ENCODE measurements at regions not wholly inside any gene's neighbourhood (a gene's known extent, or its start where the extent isn't known, plus 50 kb on each side); places are given as distances from the start of the nearest gene placed in this dataset.

DNA sequence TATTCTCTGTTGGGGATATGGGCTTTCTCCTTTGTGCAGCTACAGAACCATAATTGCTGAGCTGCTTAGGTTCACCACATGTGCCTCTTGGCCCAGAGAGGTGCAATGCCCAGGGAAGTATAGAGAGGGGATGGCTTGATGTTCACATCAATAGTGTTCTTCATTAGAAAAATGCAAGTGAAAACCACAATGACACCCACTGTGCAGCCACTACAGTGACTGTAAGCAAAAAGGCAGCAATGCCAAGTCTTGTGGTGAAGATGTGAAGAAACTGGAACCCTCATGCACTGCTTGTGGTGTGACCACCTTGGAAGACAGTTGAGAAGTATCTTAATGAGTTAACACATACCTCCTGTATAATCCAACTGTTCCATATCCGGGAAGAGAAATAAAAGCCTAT, 318.9 kb upstream of the ZMIZ1 start:
- no peak overlapping the region for H3K4me3 Mint-ChIP-seq (ENCODE audit: unreplicated experiment)
- DNase-seq (ENCODE audit: unreplicated experiment), result no peak
- ChIA-PET CTCF (no interaction called here), POLR2A (interaction anchor here (0.5 to 0.8 kb wide), 2 partner anchors 9 to 712 kb away, joined by 3 to 4 read pairs; no protein-coding TSS in a partner anchor)
- H3K4me1 Mint-ChIP-seq (ENCODE audit: insufficient read depth, unreplicated experiment), result peaks cover 5% of the 10 kb centered on the region
- TF ChIP-seq, protein P1, sequence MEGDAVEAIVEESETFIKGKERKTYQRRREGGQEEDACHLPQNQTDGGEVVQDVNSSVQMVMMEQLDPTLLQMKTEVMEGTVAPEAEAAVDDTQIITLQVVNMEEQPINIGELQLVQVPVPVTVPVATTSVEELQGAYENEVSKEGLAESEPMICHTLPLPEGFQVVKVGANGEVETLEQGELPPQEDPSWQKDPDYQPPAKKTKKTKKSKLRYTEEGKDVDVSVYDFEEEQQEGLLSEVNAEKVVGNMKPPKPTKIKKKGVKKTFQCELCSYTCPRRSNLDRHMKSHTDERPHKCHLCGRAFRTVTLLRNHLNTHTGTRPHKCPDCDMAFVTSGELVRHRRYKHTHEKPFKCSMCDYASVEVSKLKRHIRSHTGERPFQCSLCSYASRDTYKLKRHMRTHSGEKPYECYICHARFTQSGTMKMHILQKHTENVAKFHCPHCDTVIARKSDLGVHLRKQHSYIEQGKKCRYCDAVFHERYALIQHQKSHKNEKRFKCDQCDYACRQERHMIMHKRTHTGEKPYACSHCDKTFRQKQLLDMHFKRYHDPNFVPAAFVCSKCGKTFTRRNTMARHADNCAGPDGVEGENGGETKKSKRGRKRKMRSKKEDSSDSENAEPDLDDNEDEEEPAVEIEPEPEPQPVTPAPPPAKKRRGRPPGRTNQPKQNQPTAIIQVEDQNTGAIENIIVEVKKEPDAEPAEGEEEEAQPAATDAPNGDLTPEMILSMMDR (IDR thresholded peaks at IDR 0.05; ENCODE audit: unreplicated experiment), result no peak
- H3K9me3 Mint-ChIP-seq (ENCODE audit: unreplicated experiment), result no peaks in the 10 kb centered on the region
- no TSS peak for BruUV-seq (replicated peaks)
- no peak overlapping the region for H3K27ac Mint-ChIP-seq (ENCODE audit: low read depth, unreplicated experiment)
- intact Hi-C loops (cut with micrococcal nuclease), result no loop called here
- no peaks in the 10 kb centered on the region for H3K36me3 Mint-ChIP-seq (ENCODE audit: insufficient read depth, unreplicated experiment)
- peaks cover 38% of the 10 kb centered on the region for H3K27me3 Mint-ChIP-seq (ENCODE audit: insufficient read depth, unreplicated experiment)

DNA sequence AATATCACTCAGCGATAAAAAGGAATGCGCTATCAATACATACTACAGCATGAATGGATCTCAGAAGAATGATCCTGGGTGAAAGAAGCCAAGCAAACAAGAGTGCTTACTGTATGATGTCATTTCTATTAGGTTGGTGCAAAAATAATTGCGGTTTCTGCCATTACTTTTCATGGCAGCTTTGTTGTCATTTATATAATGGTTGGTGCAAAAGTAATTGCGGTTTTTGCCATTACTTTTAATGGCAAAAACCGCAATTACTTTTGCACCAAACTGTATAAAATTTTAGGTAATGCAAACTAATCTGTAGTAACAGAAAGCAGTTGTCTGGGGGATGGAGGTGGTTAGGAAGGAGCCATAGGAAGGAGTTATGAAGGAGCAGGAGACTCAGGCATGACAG, 318.3 kb upstream of the ZMIZ1 start:
- Mint-ChIP-seq H3K4me3 (ENCODE audit: unreplicated experiment) (no peak overlapping the region), H3K27me3 (ENCODE audit: insufficient read depth, unreplicated experiment) (peaks cover 38% of the 10 kb centered on the region), H3K27ac (ENCODE audit: low read depth, unreplicated experiment) (no peak overlapping the region), H3K4me1 (ENCODE audit: insufficient read depth, unreplicated experiment) (peaks cover 5% of the 10 kb centered on the region), H3K9me3 (ENCODE audit: unreplicated experiment) (no peaks in the 10 kb centered on the region), H3K36me3 (ENCODE audit: insufficient read depth, unreplicated experiment) (no peaks in the 10 kb centered on the region)
- ChIA-PET POLR2A (no interaction called here), CTCF (no interaction called here)
- DNase-seq (ENCODE audit: unreplicated experiment), result no peak
- no TSS peak for BruUV-seq (replicated peaks)
- TF ChIP-seq, protein P1 (IDR thresholded peaks at IDR 0.05; ENCODE audit: unreplicated experiment), result no peak
- intact Hi-C loops (cut with micrococcal nuclease), result no loop called here

DNA sequence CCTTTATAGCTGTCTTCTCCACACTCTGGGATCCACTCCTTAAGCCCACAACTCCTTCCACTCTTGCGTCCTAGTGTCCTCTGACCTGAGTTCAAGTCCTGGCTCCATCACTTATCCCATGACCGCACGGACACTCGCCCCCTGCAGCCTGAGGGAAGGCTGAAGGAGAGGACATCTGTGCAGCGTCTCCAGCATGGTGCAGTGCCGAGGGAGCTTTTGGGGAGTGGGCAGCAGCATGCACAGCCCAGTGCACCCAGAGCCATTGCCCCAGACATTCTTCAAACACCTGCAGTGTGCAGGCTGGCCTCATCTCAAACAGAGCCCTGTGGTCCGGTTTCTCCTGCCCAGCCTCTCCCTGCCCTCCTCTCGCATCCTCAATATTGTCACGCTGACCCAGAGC, 317.1 kb upstream of the ZMIZ1 start:
- intact Hi-C loops (cut with micrococcal nuclease), result no loop called here
- Mint-ChIP-seq H3K4me3 (ENCODE audit: unreplicated experiment) (no peak overlapping the region), H3K27me3 (ENCODE audit: insufficient read depth, unreplicated experiment) (peaks cover 38% of the 10 kb centered on the region), H3K27ac (ENCODE audit: low read depth, unreplicated experiment) (no peak overlapping the region), H3K4me1 (ENCODE audit: insufficient read depth, unreplicated experiment) (peaks cover 13% of the 10 kb centered on the region), H3K9me3 (ENCODE audit: unreplicated experiment) (no peaks in the 10 kb centered on the region), H3K36me3 (ENCODE audit: insufficient read depth, unreplicated experiment) (no peaks in the 10 kb centered on the region)
- ChIA-PET POLR2A (no interaction called here), CTCF (interaction anchor here (0.7 kb wide), 1 partner anchor 10 kb away, joined by 3 read pairs; no protein-coding TSS in a partner anchor)
- BruUV-seq (replicated peaks), result no TSS peak
- TF ChIP-seq, protein P1 (IDR thresholded peaks at IDR 0.05; ENCODE audit: unreplicated experiment), result no peak
- no peak for DNase-seq (ENCODE audit: unreplicated experiment)

DNA sequence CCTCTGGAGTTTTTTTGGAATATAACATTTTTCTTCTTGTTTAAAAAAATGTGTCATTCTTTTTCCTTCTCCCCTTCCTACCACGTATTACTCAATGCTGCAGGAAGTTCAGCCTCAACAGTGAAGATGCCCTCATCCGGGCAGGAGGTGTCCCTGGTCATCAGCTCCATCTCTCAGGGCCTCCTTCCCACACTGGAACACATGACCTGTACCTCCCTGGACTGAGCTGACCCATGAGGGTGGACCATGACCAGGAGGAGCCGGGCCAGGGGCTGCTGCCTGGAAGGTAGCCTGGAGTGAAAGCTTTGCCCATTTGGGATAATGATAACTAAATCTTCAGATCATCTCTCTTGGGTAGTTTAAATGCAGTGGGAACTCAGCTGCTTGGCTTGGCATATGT, 316.5 kb upstream of the ZMIZ1 start:
- intact Hi-C loops (cut with micrococcal nuclease), result no loop called here
- BruUV-seq (replicated peaks), result no TSS peak
- H3K36me3 Mint-ChIP-seq (ENCODE audit: insufficient read depth, unreplicated experiment), result no peaks in the 10 kb centered on the region
- H3K27me3 Mint-ChIP-seq (ENCODE audit: insufficient read depth, unreplicated experiment), result peaks cover 38% of the 10 kb centered on the region
- no peak for DNase-seq (ENCODE audit: unreplicated experiment)
- peaks cover 18% of the 10 kb centered on the region for H3K4me1 Mint-ChIP-seq (ENCODE audit: insufficient read depth, unreplicated experiment)
- no peak overlapping the region for H3K4me3 Mint-ChIP-seq (ENCODE audit: unreplicated experiment)
- TF ChIP-seq, protein P1 (IDR thresholded peaks at IDR 0.05; ENCODE audit: unreplicated experiment), result no peak
- POLR2A ChIA-PET, result no interaction called here
- no peaks in the 10 kb centered on the region for H3K9me3 Mint-ChIP-seq (ENCODE audit: unreplicated experiment)
- CTCF ChIA-PET, result no interaction called here
- no peak overlapping the region for H3K27ac Mint-ChIP-seq (ENCODE audit: low read depth, unreplicated experiment)

All from MCF 10A (cell line).